HT1080 (cell line): ENCODE measurements at regions not wholly inside any gene's neighbourhood (a gene's known extent, or its start where the extent isn't known, plus 50 kb on each side); places are given as distances from the start of the nearest gene placed in this dataset. TPM values are rescaled to one million over a fixed set of nuclear protein-coding genes. Genes with fewer than 3 reads are reported as not detected.

Experiments
- small RNA-seq: library from RNA; depleted of rRNA; stranded (forward); fragments of <200 nt; gene quantifications from one replicate; pipeline ENCODE3, GENCODE V24; 2014

Small RNAs in the stretch of these regions (small RNA-seq; reads per million reads assigned to genes)
- gene AC096644.2, result not detected
